ENCODE measurements at regions not wholly inside any gene's neighbourhood (a gene's known extent, or its start where the extent isn't known, plus 50 kb on each side); places are given as distances from the start of the nearest gene placed in this dataset.

GRCh38 chr14:42095155-42095554 lies 488.5 kb downstream of the LRFN5 start:
- Mint-ChIP-seq H3K36me3 (peaks cover 0 to 6% of the 10 kb centered on the region in 2 donors), H3K9me3 (peaks cover 9 to 21% of the 10 kb centered on the region in 2 donors), H3K27ac (no peak overlapping the region)
- ATAC-seq (no peak), DNase-seq (ENCODE audit: low spot score in 2 of 2) (no peak)

- no peak overlapping the region for H3K27ac Mint-ChIP-seq
- no peak for DNase-seq (ENCODE audit: low spot score in 2 of 2)
- no peaks in the 10 kb centered on the region for H3K36me3 Mint-ChIP-seq
- no peak for ATAC-seq
- H3K9me3 Mint-ChIP-seq: peaks cover 0 to 22% of the 10 kb centered on the region in 2 donors
Observed at GRCh38 chr14:42090122-42090521, 483.4 kb downstream of the LRFN5 start.

GRCh38 chr14:42079911-42080310 lies 473.2 kb downstream of the LRFN5 start:
- no peaks in the 10 kb centered on the region for H3K36me3 Mint-ChIP-seq
- no peak for DNase-seq (ENCODE audit: low spot score in 2 of 2)
- peaks cover 0 to 3% of the 10 kb centered on the region in 2 donors for H3K9me3 Mint-ChIP-seq
- no peak for ATAC-seq
- no peak overlapping the region for H3K27ac Mint-ChIP-seq

- Mint-ChIP-seq H3K9me3 (peaks cover 0 to 3% of the 10 kb centered on the region in 2 donors), H3K36me3 (no peaks in the 10 kb centered on the region), H3K27ac (no peak overlapping the region)
- DNase-seq (ENCODE audit: low spot score in 2 of 2) (no peak), ATAC-seq (no peak)
Observed at GRCh38 chr14:42078345-42078744, 471.7 kb downstream of the LRFN5 start.

GRCh38 chr14:42070031-42070430 lies 463.4 kb downstream of the LRFN5 start:
- H3K27ac Mint-ChIP-seq: no peak overlapping the region
- no peak for DNase-seq (ENCODE audit: low spot score in 2 of 2)
- peaks cover 5 to 12% of the 10 kb centered on the region in 2 donors for H3K9me3 Mint-ChIP-seq
- no peaks in the 10 kb centered on the region for H3K36me3 Mint-ChIP-seq
- ATAC-seq: no peak

- Mint-ChIP-seq H3K27ac (no peak overlapping the region), H3K36me3 (no peaks in the 10 kb centered on the region), H3K9me3 (peaks cover 8% of the 10 kb centered on the region in 2 donors)
- ATAC-seq (no peak), DNase-seq (ENCODE audit: low spot score in 2 of 2) (no peak)
Observed at GRCh38 chr14:42057111-42057510, 450.4 kb downstream of the LRFN5 start.

- ATAC-seq (no peak), DNase-seq (ENCODE audit: low spot score in 2 of 2) (no peak)
- H3K9me3 Mint-ChIP-seq: peaks cover 6% of the 10 kb centered on the region in 2 donors
- no peak overlapping the region for H3K27ac Mint-ChIP-seq
- H3K36me3 Mint-ChIP-seq: no peaks in the 10 kb centered on the region
Observed at GRCh38 chr14:42047421-42048055, 440.9 kb downstream of the LRFN5 start.

GRCh38 chr14:42045383-42045782 lies 438.7 kb downstream of the LRFN5 start:
- Mint-ChIP-seq H3K36me3 (no peaks in the 10 kb centered on the region), H3K27ac (no peak overlapping the region), H3K9me3 (peaks cover 6 to 11% of the 10 kb centered on the region in 2 donors)
- ATAC-seq: no peak
- no peak for DNase-seq (ENCODE audit: low spot score in 2 of 2)

GRCh38 chr14:42028607-42029006 lies 421.9 kb downstream of the LRFN5 start:
- peaks cover 0 to 4% of the 10 kb centered on the region in 2 donors for H3K36me3 Mint-ChIP-seq
- no peak overlapping the region for H3K27ac Mint-ChIP-seq
- DNase-seq (ENCODE audit: low spot score in 2 of 2) (no peak), ATAC-seq (no peak)
- H3K9me3 Mint-ChIP-seq: peaks cover 8 to 20% of the 10 kb centered on the region in 2 donors

- no peak for ATAC-seq
- H3K27ac Mint-ChIP-seq: no peak overlapping the region
- H3K36me3 Mint-ChIP-seq: peaks cover 0 to 4% of the 10 kb centered on the region in 2 donors
- DNase-seq (ENCODE audit: low spot score in 2 of 2): no peak
- H3K9me3 Mint-ChIP-seq: peaks cover 8 to 20% of the 10 kb centered on the region in 2 donors
Observed at GRCh38 chr14:42027271-42027670, 420.6 kb downstream of the LRFN5 start.

GRCh38 chr14:42023452-42023851 lies 416.8 kb downstream of the LRFN5 start:
- peaks cover 19 to 28% of the 10 kb centered on the region in 2 donors for H3K9me3 Mint-ChIP-seq
- peaks cover 0 to 4% of the 10 kb centered on the region in 2 donors for H3K36me3 Mint-ChIP-seq
- DNase-seq (ENCODE audit: low spot score in 2 of 2) (no peak), ATAC-seq (no peak)
- no peak overlapping the region for H3K27ac Mint-ChIP-seq

- Mint-ChIP-seq H3K27ac (no peak overlapping the region), H3K9me3 (peaks cover 15 to 21% of the 10 kb centered on the region in 2 donors), H3K36me3 (peaks cover 0 to 5% of the 10 kb centered on the region in 2 donors)
- no peak for ATAC-seq
- no peak for DNase-seq (ENCODE audit: low spot score in 2 of 2)
Observed at GRCh38 chr14:42014301-42014700, 407.6 kb downstream of the LRFN5 start.

- DNase-seq (ENCODE audit: low spot score in 2 of 2): no peak
- ATAC-seq: no peak
- Mint-ChIP-seq H3K9me3 (peaks cover 11 to 17% of the 10 kb centered on the region in 2 donors), H3K27ac (no peak overlapping the region), H3K36me3 (peaks cover 0 to 5% of the 10 kb centered on the region in 2 donors)
Observed at GRCh38 chr14:42013559-42013958, 406.9 kb downstream of the LRFN5 start.

GRCh38 chr14:42013153-42013552 lies 406.5 kb downstream of the LRFN5 start:
- H3K9me3 Mint-ChIP-seq: peaks cover 11 to 19% of the 10 kb centered on the region in 2 donors
- peaks cover 0 to 5% of the 10 kb centered on the region in 2 donors for H3K36me3 Mint-ChIP-seq
- DNase-seq (ENCODE audit: low spot score in 2 of 2): no peak
- H3K27ac Mint-ChIP-seq: no peak overlapping the region
- ATAC-seq: no peak

GRCh38 chr14:42011221-42011620 lies 404.5 kb downstream of the LRFN5 start:
- ATAC-seq (no peak), DNase-seq (ENCODE audit: low spot score in 2 of 2) (no peak)
- H3K27ac Mint-ChIP-seq: no peak overlapping the region
- H3K36me3 Mint-ChIP-seq: peaks cover 0 to 5% of the 10 kb centered on the region in 2 donors
- peaks cover 11 to 20% of the 10 kb centered on the region in 2 donors for H3K9me3 Mint-ChIP-seq

GRCh38 chr14:42004321-42004720 lies 397.6 kb downstream of the LRFN5 start:
- Mint-ChIP-seq H3K36me3 (no peaks in the 10 kb centered on the region), H3K9me3 (peaks cover 0 to 3% of the 10 kb centered on the region in 2 donors), H3K27ac (no peak overlapping the region)
- ATAC-seq (no peak), DNase-seq (ENCODE audit: low spot score in 2 of 2) (no peak)

GRCh38 chr14:42002141-42002540 lies 395.5 kb downstream of the LRFN5 start:
- Mint-ChIP-seq H3K27ac (no peak overlapping the region), H3K36me3 (no peaks in the 10 kb centered on the region), H3K9me3 (no peaks in the 10 kb centered on the region)
- DNase-seq (ENCODE audit: low spot score in 2 of 2): no peak
- ATAC-seq: no peak

GRCh38 chr14:42001431-42001830 lies 394.8 kb downstream of the LRFN5 start:
- no peak for ATAC-seq

More at GRCh38 chr14:42001431-42001830, 394.8 kb downstream of the LRFN5 start:
- DNase-seq (ENCODE audit: low spot score in 2 of 2): no peak
- Mint-ChIP-seq H3K27ac (no peak overlapping the region), H3K9me3 (no peaks in the 10 kb centered on the region), H3K36me3 (no peaks in the 10 kb centered on the region)
